AG08395 (cell line): ENCODE measurements at regions not wholly inside any gene's neighbourhood (a gene's known extent, or its start where the extent isn't known, plus 50 kb on each side); places are given as distances from the start of the nearest gene placed in this dataset.

Experiments used
- DNase-seq: peaks from one replicate; pipeline ENCODE4 v3.0.0; 2012; ENCODE audit warnings: mixed read lengths, low spot score

GRCh38 chr6:113805811-113806495, 51.2 kb upstream of the MARCKS start:
- DNase-seq, result no peak
